Endothelial cell (in vitro differentiated cells): ENCODE measurements at regions not wholly inside any gene's neighbourhood (a gene's known extent, or its start where the extent isn't known, plus 50 kb on each side); places are given as distances from the start of the nearest gene placed in this dataset.
A peak's percentile ranks its signal among the peaks of the same experiment; 100 is the strongest.

ENCODE experiments used
- DNase-seq: peaks from one replicate; pipeline ENCODE4 v3.0.0; 2021; ENCODE audit warnings: low spot score
- H3K27ac Mint-ChIP-seq: one replicate; pipeline ENCODE4 v1.8.0; 2021; ENCODE audit warnings: mixed read lengths, inconsistent platforms; ENCODE audit not compliant: unreplicated experiment
- H3K27me3 Mint-ChIP-seq: one replicate; pipeline ENCODE4 v1.8.0; 2021; ENCODE audit warnings: mild to moderate bottlenecking, moderate library complexity, mixed read lengths, inconsistent platforms; ENCODE audit not compliant: unreplicated experiment
- H3K36me3 Mint-ChIP-seq: one replicate; pipeline ENCODE4 v1.8.0; 2021; ENCODE audit warnings: mild to moderate bottlenecking, low read depth, mixed read lengths, inconsistent platforms; ENCODE audit not compliant: unreplicated experiment
- H3K4me1 Mint-ChIP-seq: one replicate; pipeline ENCODE4 v1.8.0; 2021; ENCODE audit warnings: mild to moderate bottlenecking, mixed read lengths, inconsistent platforms; ENCODE audit not compliant: unreplicated experiment
- H3K4me3 Mint-ChIP-seq: one replicate; pipeline ENCODE4 v1.8.0; 2021; ENCODE audit warnings: mild to moderate bottlenecking, mixed read lengths, inconsistent platforms; ENCODE audit not compliant: unreplicated experiment
- H3K9me3 Mint-ChIP-seq: one replicate; pipeline ENCODE4 v1.8.0; 2021; ENCODE audit warnings: mixed read lengths, inconsistent platforms; ENCODE audit not compliant: unreplicated experiment
- CTCF ChIP-seq: fragments of 200-600 bp; sonication (generic); IDR thresholded peaks from one replicate; pipeline ENCODE4 v1.5.0; 2021; ENCODE audit warnings: antibody characterized with exemption; ENCODE audit not compliant: unreplicated experiment

DNA sequence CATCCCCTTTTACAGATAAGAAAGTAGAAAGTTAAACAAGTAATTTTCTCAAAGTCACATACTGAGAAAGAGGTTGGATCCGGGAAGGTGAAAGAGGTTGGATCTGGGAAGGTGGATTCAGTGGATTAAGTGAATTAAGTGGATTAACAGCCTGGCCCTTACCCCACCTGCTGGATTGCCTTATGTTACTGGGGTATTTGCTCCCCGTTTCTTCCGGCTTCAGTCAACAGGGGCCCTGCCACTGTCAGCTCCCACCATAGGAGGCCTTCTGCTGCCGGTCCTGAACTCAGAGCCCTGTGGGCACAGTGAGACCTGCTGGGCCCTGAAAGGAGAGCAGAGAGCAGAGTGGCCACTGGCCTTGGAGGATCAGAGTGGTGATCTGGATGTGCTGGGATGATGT is 113.2 kb downstream of the VAPA start:
- Mint-ChIP-seq H3K27me3 (no peaks in the 10 kb centered on the region), H3K9me3 (no peaks in the 10 kb centered on the region), H3K4me3 (no peak overlapping the region), H3K36me3 (no peaks in the 10 kb centered on the region), H3K27ac (no peak overlapping the region), H3K4me1 (no peaks in the 10 kb centered on the region)
- no peak for TF ChIP-seq CTCF
- DNase-seq = no peak

- Mint-ChIP-seq H3K27me3 (no peaks in the 10 kb centered on the region), H3K9me3 (no peaks in the 10 kb centered on the region), H3K4me3 (no peak overlapping the region), H3K27ac (no peak overlapping the region), H3K4me1 (no peaks in the 10 kb centered on the region), H3K36me3 (no peaks in the 10 kb centered on the region)
- no peak for TF ChIP-seq CTCF
- DNase-seq = no peak
Measured at GRCh38 chr18:10027461-10027860, 113.6 kb downstream of the VAPA start.

DNA sequence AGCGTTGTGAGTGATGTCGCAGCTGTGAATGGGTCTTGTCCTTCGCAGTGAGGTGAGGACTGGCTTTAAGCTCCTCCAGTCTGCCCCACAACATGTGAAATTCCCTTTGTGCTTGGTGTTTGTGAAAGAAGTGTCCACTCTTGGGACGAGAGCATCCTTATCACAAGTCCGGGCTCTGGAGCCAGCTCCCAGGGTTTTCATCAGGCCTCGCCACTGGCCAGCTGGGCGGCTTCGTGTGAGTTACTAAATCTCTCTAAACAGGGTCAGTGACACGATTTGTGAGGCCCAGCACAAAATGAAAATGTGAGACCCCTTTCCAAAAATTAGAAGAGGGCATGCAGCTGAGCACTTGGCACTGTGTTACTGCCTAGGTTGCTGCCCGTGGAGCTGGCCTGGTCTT is 115.9 kb downstream of the VAPA start:
- Mint-ChIP-seq H3K27ac (no peak overlapping the region), H3K4me1 (peaks cover 3% of the 10 kb centered on the region), H3K9me3 (no peaks in the 10 kb centered on the region), H3K27me3 (peaks cover 2% of the 10 kb centered on the region), H3K36me3 (no peaks in the 10 kb centered on the region), H3K4me3 (no peak overlapping the region)
- TF ChIP-seq CTCF = no peak
- no peak for DNase-seq

DNA sequence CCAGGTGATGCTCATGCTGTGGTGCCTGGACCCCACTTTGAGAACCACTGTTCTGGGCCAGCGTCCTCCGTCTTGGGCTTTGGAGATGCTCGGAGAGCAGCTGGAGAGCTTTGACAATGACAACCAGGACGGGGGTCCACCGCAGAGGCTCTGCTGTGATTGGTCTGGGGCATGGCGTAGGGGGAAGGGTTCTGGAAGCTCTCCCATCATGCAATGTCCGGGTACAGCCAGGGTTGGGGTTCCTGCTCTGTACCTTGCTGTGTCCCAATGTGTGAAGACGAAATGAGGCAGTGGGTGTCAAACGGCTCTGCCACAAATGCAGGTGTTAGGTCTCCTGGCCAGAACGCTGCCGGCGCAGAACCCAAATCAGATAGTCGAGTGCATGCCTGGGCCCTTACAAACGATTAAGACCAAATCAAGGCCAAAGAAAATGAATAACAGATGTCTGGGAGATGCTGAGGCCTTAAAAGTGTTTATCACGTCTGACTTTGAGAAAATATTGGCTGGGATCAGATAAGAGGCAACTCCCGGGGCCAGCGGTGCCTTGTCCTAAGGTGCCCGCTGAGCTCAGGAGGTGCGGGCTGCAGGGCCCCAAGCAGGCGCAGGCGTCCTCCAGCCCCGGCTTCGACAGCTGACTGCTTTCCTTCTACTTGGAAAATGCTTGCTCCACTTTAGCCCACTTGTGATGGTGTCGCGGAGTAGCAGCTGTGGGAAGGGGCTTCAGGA is 117.2 kb downstream of the VAPA start:
- Mint-ChIP-seq H3K27me3 (peaks cover 2% of the 10 kb centered on the region), H3K4me1 (peaks cover 3% of the 10 kb centered on the region), H3K9me3 (no peaks in the 10 kb centered on the region), H3K36me3 (no peaks in the 10 kb centered on the region), H3K27ac (no peak overlapping the region), H3K4me3 (no peak overlapping the region)
- DNase-seq = no peak
- TF ChIP-seq CTCF = no peak

GRCh38 chr18:10032331-10033015 is 118.7 kb downstream of the VAPA start:
- DNase-seq = peak; percentile 32
- no peaks in the 10 kb centered on the region for H3K9me3 Mint-ChIP-seq
- no peak overlapping the region for H3K4me3 Mint-ChIP-seq
- peaks cover 3% of the 10 kb centered on the region for H3K4me1 Mint-ChIP-seq
- TF ChIP-seq CTCF = no peak
- no peaks in the 10 kb centered on the region for H3K36me3 Mint-ChIP-seq
- H3K27ac Mint-ChIP-seq = no peak overlapping the region
- peaks cover 4% of the 10 kb centered on the region for H3K27me3 Mint-ChIP-seq
